SK-N-SH (cell line): ENCODE measurements at regions not wholly inside any gene's neighbourhood (a gene's known extent, or its start where the extent isn't known, plus 50 kb on each side); places are given as distances from the start of the nearest gene placed in this dataset.

Source experiments
- ELF1 ChIP-seq: IDR thresholded peaks from 2 replicates; pipeline ENCODE4 v1.4.0; 2012
- FOXM1 ChIP-seq: IDR thresholded peaks from 2 replicates; pipeline ENCODE4 v1.4.0; 2012; ENCODE audit warnings: low read depth, mild to moderate bottlenecking
- MXI1 ChIP-seq: IDR thresholded peaks from 2 replicates; pipeline ENCODE4 v1.6.1; 2012; ENCODE audit warnings: mild to moderate bottlenecking, low read depth, low read length, improper control_type of control experiment
- YY1 ChIP-seq: IDR thresholded peaks from 2 replicates; pipeline ENCODE4 v1.4.0; 2012; ENCODE audit warnings: low read depth, mild to moderate bottlenecking
- TF ChIP-seq, protein P1 (sequence below): fragments of 200-600 bp; sonication (generic); IDR thresholded peaks from 2 replicates; pipeline ENCODE4 v1.6.1; 2017; ENCODE audit warnings: antibody characterized with exemption, mild to moderate bottlenecking, moderate library complexity

- TF ChIP-seq, protein P1, sequence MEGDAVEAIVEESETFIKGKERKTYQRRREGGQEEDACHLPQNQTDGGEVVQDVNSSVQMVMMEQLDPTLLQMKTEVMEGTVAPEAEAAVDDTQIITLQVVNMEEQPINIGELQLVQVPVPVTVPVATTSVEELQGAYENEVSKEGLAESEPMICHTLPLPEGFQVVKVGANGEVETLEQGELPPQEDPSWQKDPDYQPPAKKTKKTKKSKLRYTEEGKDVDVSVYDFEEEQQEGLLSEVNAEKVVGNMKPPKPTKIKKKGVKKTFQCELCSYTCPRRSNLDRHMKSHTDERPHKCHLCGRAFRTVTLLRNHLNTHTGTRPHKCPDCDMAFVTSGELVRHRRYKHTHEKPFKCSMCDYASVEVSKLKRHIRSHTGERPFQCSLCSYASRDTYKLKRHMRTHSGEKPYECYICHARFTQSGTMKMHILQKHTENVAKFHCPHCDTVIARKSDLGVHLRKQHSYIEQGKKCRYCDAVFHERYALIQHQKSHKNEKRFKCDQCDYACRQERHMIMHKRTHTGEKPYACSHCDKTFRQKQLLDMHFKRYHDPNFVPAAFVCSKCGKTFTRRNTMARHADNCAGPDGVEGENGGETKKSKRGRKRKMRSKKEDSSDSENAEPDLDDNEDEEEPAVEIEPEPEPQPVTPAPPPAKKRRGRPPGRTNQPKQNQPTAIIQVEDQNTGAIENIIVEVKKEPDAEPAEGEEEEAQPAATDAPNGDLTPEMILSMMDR = no peak
- TF ChIP-seq MXI1 (no peak), YY1 (no peak), ELF1 (no peak), FOXM1 (no peak)
These were observed 166.8 kb upstream of the NCAM1 start for GRCh38 chr11:112794331-112794846.
